Spleen (tissue), 11 donors: ENCODE measurements at regions not wholly inside any gene's neighbourhood (a gene's known extent, or its start where the extent isn't known, plus 50 kb on each side); places are given as distances from the start of the nearest gene placed in this dataset.

Experiments used
- DNase-seq: peaks from one replicate; pipeline ENCODE4 v3.0.0-alpha.2; 2020
- H3K27ac ChIP-seq, 8 donors: fragments of 200-600 bp; sonication (generic) in 7 of 8; 1 replicate in 4 of 8; 2 replicates in 4 of 8; pipeline versions ENCODE4 v1.5.0 to v1.8.0; 2016 to 2021; ENCODE audit warnings: inconsistent platforms in 4 of 8, mild to moderate bottlenecking in 4 of 8, moderate library complexity in 1 of 8
- H3K27me3 ChIP-seq, 7 donors: fragments of 200-600 bp; sonication (generic) in 6 of 7; replicated peaks in 1 of 7; 1 replicate in 4 of 7; 2 replicates in 3 of 7; pipeline versions ENCODE4 v1.5.0 to v1.8.0; 2016 to 2021; ENCODE audit warnings: inconsistent platforms in 3 of 7, mild to moderate bottlenecking in 1 of 7
- H3K36me3 ChIP-seq, 6 donors: fragments of 200-600 bp; sonication (generic) in 5 of 6; 1 replicate in 4 of 6; 2 replicates in 2 of 6; pipeline versions ENCODE4 v1.5.0 to v1.8.0; 2016 to 2021; ENCODE audit warnings: inconsistent platforms in 2 of 6
- H3K4me1 ChIP-seq, 6 donors: fragments of 200-600 bp; sonication (generic) in 5 of 6; 1 replicate in 3 of 6; 2 replicates in 3 of 6; pipeline versions ENCODE4 v1.5.0 to v1.8.0; 2016 to 2021; ENCODE audit warnings: inconsistent platforms in 3 of 6
- H3K4me3 ChIP-seq, 8 donors: fragments of 200-600 bp; sonication (generic) in 7 of 8; 1 replicate in 4 of 8; 2 replicates in 4 of 8; pipeline versions ENCODE4 v1.5.0 to v1.8.0; 2016 to 2021; ENCODE audit warnings: inconsistent platforms in 4 of 8, mild to moderate bottlenecking in 4 of 8, moderate library complexity in 2 of 8
- H3K9me3 ChIP-seq, 8 donors: fragments of 200-600 bp; sonication (generic) in 7 of 8; 1 replicate in 4 of 8; 2 replicates in 4 of 8; pipeline versions ENCODE4 v1.5.0 to v1.8.0; 2016 to 2021; ENCODE audit warnings: inconsistent platforms in 4 of 8
- POLR2A ChIP-seq, 3 donors: fragments of 450-650 bp; IDR thresholded peaks; one replicate each; pipeline ENCODE4 v1.5.1; 2017; ENCODE audit warnings: antibody characterized with exemption in 3 of 3, mild to moderate bottlenecking in 1 of 3
- POLR2AphosphoS5 ChIP-seq, 3 donors: sonication (generic); formaldehyde crosslinking; IDR thresholded peaks; one replicate each; pipeline ENCODE4 v1.5.1; 2017; ENCODE audit warnings: antibody characterized with exemption in 3 of 3
- WGBS, 5 donors: extraction: QIAGEN DNeasy Blood & Tissue Kit in 3 of 5; methylation state at CpG; one replicate each; pipeline versions ENCODE4 v1.1.5 to v1.1.7; 2013 to 2018; 5-methylcytosine and 5-hydroxymethylcytosine counted together
- intact Hi-C: fragments of 100-400 bp; cut with DNase I; formaldehyde crosslinking; loops from one replicate; pipeline ENCODE4 v1.15.0; 2023; ENCODE audit warnings: low total_unique reads
- TF ChIP-seq, protein P1 (sequence below), 11 experiments: fragments of 200-600 bp in 7 of 11; fragments of 450-650 bp in 4 of 11; sonication (generic) in 4 of 11; IDR thresholded peaks in 8 of 11; conservative IDR thresholded peaks in 3 of 11; 1 replicate in 7 of 11; 2 replicates in 4 of 11; pipeline versions ENCODE4 v1.4.0 to v1.8.0; 2016 to 2021; ENCODE audit warnings: antibody characterized with exemption in 11 of 11, inconsistent platforms in 4 of 11, mild to moderate bottlenecking in 1 of 11
- donor health status: healthy with polysubstance abuse.
- donor health status: DM: no; HTN: no; CAD: no; lungs with moderate emphysema.
- donor health status: DM: no; HTN: no; CAD: no.
- donor health status: Bipolar disorder and iron deficiency.
- donor health status: healthy.
- donor health status: DM: no; HTN: no; CAD: no.
- donor health status: DM: yes; HTN: yes; CAD: no.

DNA sequence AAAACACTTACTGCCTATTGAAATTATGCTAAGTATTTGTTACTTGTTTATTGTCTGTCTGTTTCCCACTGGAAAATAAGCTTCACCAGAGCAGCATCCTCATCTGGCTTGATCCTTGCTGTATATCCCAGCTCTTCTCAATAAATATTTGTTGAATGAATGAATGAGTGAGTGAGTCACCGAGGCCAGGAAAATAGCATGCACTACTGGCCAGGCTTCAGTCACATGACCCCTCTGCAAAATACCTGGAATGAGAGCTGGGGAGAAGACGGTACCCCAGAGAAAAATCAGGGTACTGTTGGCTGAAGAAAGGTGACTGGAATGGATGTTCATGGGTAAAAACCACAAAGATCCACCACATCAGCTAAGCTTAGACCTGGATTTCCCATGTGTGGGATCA lies 331.9 kb downstream of the SHQ1 start:
- Histone ChIP-seq H3K27ac (no peak overlapping the region), H3K36me3 (no peaks in the 10 kb centered on the region), H3K4me1 (peaks cover 0 to 11% (median 4%) of the 10 kb centered on the region in 6 donors), H3K4me3 (no peak overlapping the region), H3K9me3 (no peaks in the 10 kb centered on the region), H3K27me3 (no peaks in the 10 kb centered on the region)
- intact Hi-C loops, result no loop called here
- WGBS, 5 donors, result 93 to 98% (median 97%) methylated on average over 2 of the region's 2 CpGs
- TF ChIP-seq, protein P1, sequence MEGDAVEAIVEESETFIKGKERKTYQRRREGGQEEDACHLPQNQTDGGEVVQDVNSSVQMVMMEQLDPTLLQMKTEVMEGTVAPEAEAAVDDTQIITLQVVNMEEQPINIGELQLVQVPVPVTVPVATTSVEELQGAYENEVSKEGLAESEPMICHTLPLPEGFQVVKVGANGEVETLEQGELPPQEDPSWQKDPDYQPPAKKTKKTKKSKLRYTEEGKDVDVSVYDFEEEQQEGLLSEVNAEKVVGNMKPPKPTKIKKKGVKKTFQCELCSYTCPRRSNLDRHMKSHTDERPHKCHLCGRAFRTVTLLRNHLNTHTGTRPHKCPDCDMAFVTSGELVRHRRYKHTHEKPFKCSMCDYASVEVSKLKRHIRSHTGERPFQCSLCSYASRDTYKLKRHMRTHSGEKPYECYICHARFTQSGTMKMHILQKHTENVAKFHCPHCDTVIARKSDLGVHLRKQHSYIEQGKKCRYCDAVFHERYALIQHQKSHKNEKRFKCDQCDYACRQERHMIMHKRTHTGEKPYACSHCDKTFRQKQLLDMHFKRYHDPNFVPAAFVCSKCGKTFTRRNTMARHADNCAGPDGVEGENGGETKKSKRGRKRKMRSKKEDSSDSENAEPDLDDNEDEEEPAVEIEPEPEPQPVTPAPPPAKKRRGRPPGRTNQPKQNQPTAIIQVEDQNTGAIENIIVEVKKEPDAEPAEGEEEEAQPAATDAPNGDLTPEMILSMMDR (IDR thresholded peaks at IDR 0.05 in 8 of 11, conservative IDR thresholded peaks at IDR 0.05 in 3 of 11), result no peak
- TF ChIP-seq POLR2AphosphoS5 (IDR thresholded peaks at IDR 0.05) (no peak), POLR2A (IDR thresholded peaks at IDR 0.05) (no peak)
- DNase-seq, result no peak

DNA sequence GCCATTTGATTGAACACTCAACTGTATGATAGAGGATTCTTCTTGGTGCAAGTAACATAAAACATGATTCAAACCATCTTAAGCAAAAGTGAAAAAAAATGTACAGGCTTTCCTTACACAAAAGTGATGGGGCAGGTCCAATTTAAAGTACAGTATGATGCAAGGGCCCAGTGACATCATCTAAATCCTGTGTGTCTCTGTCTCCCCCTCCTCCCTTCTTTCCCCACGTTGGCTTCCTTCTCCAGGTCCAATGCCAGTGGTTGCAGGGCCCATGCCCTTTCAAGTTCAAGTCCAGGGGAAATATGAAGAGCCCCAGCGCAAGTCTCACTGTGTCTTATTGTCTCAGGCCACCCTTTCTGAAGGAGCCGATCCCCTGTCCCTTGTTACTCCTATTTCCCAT lies 332.3 kb downstream of the SHQ1 start:
- WGBS, 5 donors, result 76 to 93% (median 90%) methylated on average over 3 of the region's 3 CpGs
- intact Hi-C loops, result no loop called here

DNA sequence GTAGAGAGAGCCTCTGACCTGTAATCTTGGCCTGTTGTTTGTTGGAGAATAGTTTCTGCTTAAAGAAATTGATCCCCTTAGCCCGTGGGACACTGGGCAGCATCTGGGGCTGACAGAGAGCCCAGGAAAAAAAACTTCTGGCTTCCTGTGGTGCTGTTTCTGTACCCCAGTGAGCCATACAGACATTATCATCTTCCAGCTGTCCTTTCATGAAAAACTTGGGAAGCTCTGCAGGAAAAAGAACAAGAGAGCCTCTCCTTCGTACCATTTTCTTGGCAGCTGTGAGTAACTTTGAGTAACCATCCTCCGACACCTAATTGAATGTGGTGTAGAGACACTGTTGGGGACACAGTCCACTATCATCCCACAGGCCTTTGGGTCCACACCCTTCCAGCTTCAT lies 333.0 kb downstream of the SHQ1 start:
- TF ChIP-seq, protein P1 (IDR thresholded peaks at IDR 0.05 in 8 of 11, conservative IDR thresholded peaks at IDR 0.05 in 3 of 11), result no peak
- H3K36me3 ChIP-seq, result no peaks in the 10 kb centered on the region
- WGBS, 5 donors, result 84 to 94% (median 92%) methylated on average over 3 of the region's 3 CpGs
- H3K4me3 ChIP-seq, result no peak overlapping the region
- intact Hi-C loops, result no loop called here
- no peaks in the 10 kb centered on the region for H3K9me3 ChIP-seq
- H3K4me1 ChIP-seq, result peaks cover 0 to 8% (median 3%) of the 10 kb centered on the region in 6 donors
- no peak overlapping the region for H3K27ac ChIP-seq
- H3K27me3 ChIP-seq, result no peaks in the 10 kb centered on the region
- DNase-seq, result no peak

More for the DNA sequence above, 332.3 kb downstream of the SHQ1 start:
- Histone ChIP-seq H3K27ac (no peak overlapping the region), H3K4me1 (peaks cover 0 to 11% (median 4%) of the 10 kb centered on the region in 6 donors), H3K4me3 (no peak overlapping the region), H3K27me3 (no peaks in the 10 kb centered on the region), H3K9me3 (no peaks in the 10 kb centered on the region), H3K36me3 (no peaks in the 10 kb centered on the region)
- TF ChIP-seq POLR2A (IDR thresholded peaks at IDR 0.05), result no peak
- TF ChIP-seq, protein P1 (IDR thresholded peaks at IDR 0.05 in 8 of 11, conservative IDR thresholded peaks at IDR 0.05 in 3 of 11), result no peak
- TF ChIP-seq POLR2AphosphoS5 (IDR thresholded peaks at IDR 0.05), result no peak
- no peak for DNase-seq

DNA sequence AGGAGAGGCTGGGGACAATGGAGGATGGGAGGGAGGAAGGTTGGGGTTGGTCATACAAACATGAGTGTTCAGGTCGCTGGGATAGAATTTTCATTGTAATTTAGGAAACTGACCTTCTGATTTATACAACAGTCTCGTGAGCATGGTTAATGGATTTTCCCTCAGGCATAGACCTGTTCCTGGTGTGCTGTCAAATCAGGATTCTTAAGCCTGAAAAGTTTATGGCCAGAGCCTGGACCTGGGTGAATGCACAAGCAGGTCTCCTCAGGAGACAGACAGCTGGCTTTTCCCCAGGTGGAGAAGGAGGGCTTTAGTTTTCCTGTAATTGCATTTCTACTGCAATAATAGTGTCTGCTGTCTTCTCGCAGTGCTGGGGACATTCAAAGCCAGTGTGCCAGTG lies 338.0 kb downstream of the SHQ1 start:
- H3K4me3 ChIP-seq, result no peak overlapping the region
- 74 to 88% (median 86%) methylated on average over 3 of the region's 3 CpGs for WGBS, 5 donors
- intact Hi-C loops, result no loop called here
- TF ChIP-seq POLR2AphosphoS5 (IDR thresholded peaks at IDR 0.05), result no peak
- no peak for TF ChIP-seq POLR2A (IDR thresholded peaks at IDR 0.05)
- TF ChIP-seq, protein P1 (IDR thresholded peaks at IDR 0.05 in 8 of 11, conservative IDR thresholded peaks at IDR 0.05 in 3 of 11), result no peak
- H3K36me3 ChIP-seq, result no peaks in the 10 kb centered on the region
- H3K27me3 ChIP-seq, result no peaks in the 10 kb centered on the region
- H3K9me3 ChIP-seq, result no peaks in the 10 kb centered on the region
- H3K4me1 ChIP-seq, result no peaks in the 10 kb centered on the region
- no peak for DNase-seq
- H3K27ac ChIP-seq, result no peak overlapping the region
